Choroid plexus epithelial cell (primary cell): ENCODE measurements at regions not wholly inside any gene's neighbourhood (a gene's known extent, or its start where the extent isn't known, plus 50 kb on each side); places are given as distances from the start of the nearest gene placed in this dataset.

Experiments used
- DNase-seq: peaks from one replicate; pipeline ENCODE4 v3.0.0-alpha.2; 2010; ENCODE audit warnings: low read depth
- H3K4me3 ChIP-seq: 2 replicates; pipeline ENCODE4 v1.5.1; 2011; ENCODE audit warnings: low read depth, mild to moderate bottlenecking, control low read depth, low read length, moderate library complexity
- CTCF ChIP-seq: conservative IDR thresholded peaks from 2 replicates; pipeline ENCODE4 v1.5.1; 2011; ENCODE audit warnings: low read depth, mild to moderate bottlenecking, control low read depth, inconsistent platforms, low read length, moderate library complexity

GRCh38 chrX:5180135-5180741 lies 1048.4 kb downstream of the NLGN4X start:
- no peak overlapping the region for H3K4me3 ChIP-seq
- no peak for DNase-seq
- no peak for TF ChIP-seq CTCF

DNA sequence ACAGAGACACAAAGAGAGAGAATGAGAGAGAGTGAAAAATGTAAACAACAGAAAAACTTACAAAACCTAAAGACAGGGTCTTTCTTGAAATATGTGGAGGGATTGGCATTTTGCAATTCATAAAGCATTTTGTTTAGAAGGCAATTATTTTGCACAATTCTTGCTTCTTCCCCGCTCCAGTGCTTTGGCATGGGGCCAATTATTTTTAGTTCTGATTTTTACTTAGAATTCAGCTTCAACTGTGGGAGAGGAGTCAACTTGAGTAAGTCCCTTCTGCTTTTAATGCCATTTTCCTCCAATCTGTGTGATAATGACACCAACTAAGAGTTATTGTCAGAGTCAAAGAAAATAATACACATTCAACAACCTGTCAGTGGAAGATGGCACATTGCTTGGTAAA lies 1051.9 kb downstream of the NLGN4X start:
- TF ChIP-seq CTCF: no peak
- DNase-seq: no peak
- no peak overlapping the region for H3K4me3 ChIP-seq

GRCh38 chrX:5163663-5164062 lies 1065.0 kb downstream of the NLGN4X start:
- no peak for TF ChIP-seq CTCF
- DNase-seq: no peak
- H3K4me3 ChIP-seq: no peak overlapping the region

- no peak for DNase-seq
- no peak for TF ChIP-seq CTCF
- no peak overlapping the region for H3K4me3 ChIP-seq
Observed at GRCh38 chrX:5155301-5155700, 1073.4 kb downstream of the NLGN4X start.

- no peak overlapping the region for H3K4me3 ChIP-seq
- no peak for TF ChIP-seq CTCF
- no peak for DNase-seq
Observed at GRCh38 chrX:5145957-5146356, 1082.7 kb downstream of the NLGN4X start.

DNA sequence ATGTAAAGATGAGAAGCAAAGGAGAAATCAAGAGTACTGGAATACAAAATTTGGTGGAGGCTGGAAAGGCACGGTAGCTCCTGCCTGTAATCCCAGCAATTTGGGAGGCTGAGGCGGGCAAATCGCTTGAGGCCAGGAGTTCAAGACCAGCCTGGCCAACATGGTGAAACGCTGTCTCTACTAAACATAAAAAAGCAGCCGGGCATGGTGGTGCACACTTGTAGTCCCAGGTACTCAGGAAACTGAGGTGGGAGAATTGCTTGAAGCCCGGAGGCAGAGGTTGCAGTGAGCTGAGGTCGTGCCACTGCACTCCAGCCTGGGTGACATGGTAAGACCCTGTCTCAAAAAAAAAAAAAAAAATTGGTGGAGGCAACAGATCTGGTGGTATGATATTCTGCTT lies 1086.0 kb downstream of the NLGN4X start:
- H3K4me3 ChIP-seq: no peak overlapping the region
- DNase-seq: no peak
- no peak for TF ChIP-seq CTCF

GRCh38 chrX:5122181-5122678 lies 1106.4 kb downstream of the NLGN4X start:
- DNase-seq: no peak
- no peak overlapping the region for H3K4me3 ChIP-seq
- no peak for TF ChIP-seq CTCF
